A549 (cell line): ENCODE measurements at regions not wholly inside any gene's neighbourhood (a gene's known extent, or its start where the extent isn't known, plus 50 kb on each side); places are given as distances from the start of the nearest gene placed in this dataset.
A peak's percentile ranks its signal among the peaks of the same experiment; 100 is the strongest.

Experiments
- ATAC-seq, 2 experiments: fragments of 200-7000 bp in 1 of 2; fragments of >200 bp in 1 of 2; cut with Nextera tagmentation in 1 of 2; cut with Tn5 transposase in 1 of 2; 3 replicates each; pipeline versions ENCODE4 v1.8.0 to v1.9.1; 2018 to 2020; ENCODE audit warnings: mild to moderate bottlenecking in 1 of 2, moderate library complexity in 1 of 2
- CTCF ChIA-PET: fragments of 300-600 bp; sonication (Branson Sonifier 250); formaldehyde crosslinking; extraction: SDS; loops from one replicate; lab custom pipeline; 2021; ENCODE audit warnings: antibody characterized with exemption, inconsistent platforms; lab: Yijun Ruan, JAX
- POLR2A ChIA-PET: fragments of 350-600 bp; formaldehyde crosslinking; extraction: SDS; loops from one replicate; lab custom pipeline; 2021; ENCODE audit warnings: antibody characterized with exemption, inconsistent platforms; lab: Yijun Ruan, JAX
- DNase-seq, 2 experiments: peaks; one replicate each; pipeline versions ENCODE4 v3.0.0 to v3.0.0-alpha.2; 2011 to 2016; ENCODE audit warnings: low read depth in 1 of 2, low spot score in 1 of 2
- FAIRE-seq: peaks from 2 replicates; lab custom pipeline; 2011; peaks lifted over from hg19 to GRCh38; lab: Jason Lieb, UNC
- H3K27ac ChIP-seq, 2 experiments: fragments of >200 bp; sonication (Bioruptor Twin); formaldehyde crosslinking; 3 replicates each; pipeline ENCODE4 v1.5.1; 2016 to 2017
- H3K4me1 ChIP-seq: fragments of >200 bp; sonication (Bioruptor Twin); formaldehyde crosslinking; 3 replicates; pipeline ENCODE4 v1.6.1; 2016
- H3K4me2 ChIP-seq: fragments of >200 bp; sonication (Bioruptor Twin); formaldehyde crosslinking; 3 replicates; pipeline ENCODE4 v1.6.1; 2016
- H3K4me3 ChIP-seq: fragments of >200 bp; sonication (Bioruptor Twin); formaldehyde crosslinking; 3 replicates; pipeline ENCODE4 v1.5.1; 2016
- H3K9me3 ChIP-seq: fragments of >200 bp; sonication (Bioruptor Twin); formaldehyde crosslinking; 3 replicates; pipeline ENCODE4 v1.6.1; 2016
- ATOH8 ChIP-seq: fragments of 250-450 bp; sonication (Bioruptor Pico); IDR thresholded peaks from 2 replicates; pipeline ENCODE4 v1.5.0; 2020; ENCODE audit warnings: low read depth, mild to moderate bottlenecking, moderate library complexity
- BCL3 ChIP-seq: fragments of >200 bp; sonication (Bioruptor Twin); formaldehyde crosslinking; IDR thresholded peaks from 3 replicates; pipeline ENCODE4 v1.6.1; 2016
- BHLHE40 ChIP-seq: IDR thresholded peaks from 2 replicates; pipeline ENCODE4 v1.6.1; 2012; ENCODE audit warnings: low read depth, low read length, inconsistent platforms
- CBX2 ChIP-seq: fragments of 200-600 bp; sonication (generic); IDR thresholded peaks from 2 replicates; pipeline ENCODE4 v1.6.1; 2016; ENCODE audit warnings: low read depth, mild to moderate bottlenecking, borderline replicate concordance
- CBX8 ChIP-seq: fragments of 200-600 bp; sonication (generic); IDR thresholded peaks from 2 replicates; pipeline ENCODE4 v1.6.1; 2016
- ELK1 ChIP-seq: fragments of 150-350 bp; IDR thresholded peaks from 2 replicates; pipeline ENCODE4 v1.6.1; 2014; ENCODE audit warnings: low read depth, mild to moderate bottlenecking, low read length
- ESRRA ChIP-seq: fragments of 150-350 bp; IDR thresholded peaks from 2 replicates; pipeline ENCODE4 v1.6.1; 2014; ENCODE audit warnings: mild to moderate bottlenecking, low read length, borderline replicate concordance
- FOSL2 ChIP-seq, 2 experiments: fragments of 450-650 bp in 1 of 2; fragments of >200 bp in 1 of 2; sonication (Bioruptor Twin) in 1 of 2; formaldehyde crosslinking; IDR thresholded peaks; 2 replicates each; pipeline versions ENCODE4 v1.5.0 to v1.6.1; 2016 to 2020; ENCODE audit warnings: mild to moderate bottlenecking in 1 of 2, moderate library complexity in 1 of 2
- FOXS1 ChIP-seq: fragments of 250-450 bp; sonication (Bioruptor Pico); IDR thresholded peaks from 2 replicates; pipeline ENCODE4 v1.5.0; 2020; ENCODE audit warnings: mild to moderate bottlenecking, moderate library complexity
- HOXB13 ChIP-seq: fragments of 250-450 bp; sonication (Bioruptor Pico); IDR thresholded peaks from 2 replicates; pipeline ENCODE4 v1.5.0; 2020; ENCODE audit warnings: low read depth, mild to moderate bottlenecking, moderate library complexity
- MAFK ChIP-seq: fragments of 450-650 bp; IDR thresholded peaks from 2 replicates; pipeline ENCODE4 v1.6.1; 2014; ENCODE audit not compliant: partially characterized antibody
- MAX ChIP-seq: IDR thresholded peaks from 2 replicates; pipeline ENCODE4 v1.6.1; 2012
- NPAS2 ChIP-seq: fragments of 250-450 bp; sonication (Bioruptor Pico); IDR thresholded peaks from 2 replicates; pipeline ENCODE4 v1.8.0; 2022; ENCODE audit warnings: mild to moderate bottlenecking, moderate library complexity, borderline replicate concordance
- PBX3 ChIP-seq: IDR thresholded peaks from 2 replicates; pipeline ENCODE4 v1.6.1; 2012
- PHF8 ChIP-seq: fragments of 200-600 bp; sonication (generic); IDR thresholded peaks from 2 replicates; pipeline ENCODE4 v1.6.1; 2016; ENCODE audit warnings: low read depth, mild to moderate bottlenecking, antibody characterized with exemption, moderate library complexity, borderline replicate concordance
- REST ChIP-seq: fragments of 200-600 bp; sonication (generic); IDR thresholded peaks from 2 replicates; pipeline ENCODE4 v1.6.1; 2016; ENCODE audit warnings: antibody characterized with exemption, mild to moderate bottlenecking, moderate library complexity
- RNF2 ChIP-seq: fragments of 200-600 bp; sonication (generic); IDR thresholded peaks from 2 replicates; pipeline ENCODE4 v1.6.1; 2016; ENCODE audit warnings: low read depth, mild to moderate bottlenecking, antibody characterized with exemption, moderate library complexity, borderline replicate concordance
- SMC3 ChIP-seq: fragments of >200 bp; sonication (Bioruptor Twin); formaldehyde crosslinking; IDR thresholded peaks from 3 replicates; pipeline ENCODE4 v1.6.1; 2018; ENCODE audit warnings: inconsistent platforms
- TP53 ChIP-seq: fragments of 250-450 bp; sonication (Bioruptor Pico); IDR thresholded peaks from 2 replicates; pipeline ENCODE4 v1.5.0; 2021; ENCODE audit warnings: mild to moderate bottlenecking, moderate library complexity
- USF2 ChIP-seq: fragments of 450-650 bp; IDR thresholded peaks from 2 replicates; pipeline ENCODE4 v1.6.1; 2014; ENCODE audit warnings: antibody characterized with exemption
- ZC3H11A ChIP-seq: fragments of 450-650 bp; IDR thresholded peaks from 2 replicates; pipeline ENCODE4 v1.6.1; 2014; ENCODE audit warnings: antibody characterized with exemption, mild to moderate bottlenecking
- ZNF302 ChIP-seq: fragments of 250-450 bp; sonication (Bioruptor Pico); IDR thresholded peaks from 2 replicates; pipeline ENCODE4 v1.9.0; 2021; ENCODE audit warnings: inconsistent platforms, mild to moderate bottlenecking, moderate library complexity
- WGBS: methylation state at CpG from one replicate; pipeline ENCODE4 v1.1.6; 2017; ENCODE audit errors: missing lambda C conversion rate; 5-methylcytosine and 5-hydroxymethylcytosine counted together

- TF ChIP-seq CBX8 (no peak), FOXS1 (no peak), NPAS2 (CRISPR knock-in tag) (no peak), PHF8 (no peak), USF2 (no peak), REST (no peak), HOXB13 (0 out of 2 replicates have a peak, but pooled peaks have one; percentile 14), ZC3H11A (no peak), ELK1 (no peak), CBX2 (no peak), BHLHE40 (no peak), TP53 (CRISPR knock-in tag) (no peak)
Measured at GRCh38 chr10:21349912-21350286, 175.6 kb downstream of the SKIDA1 start (continued).

DNA sequence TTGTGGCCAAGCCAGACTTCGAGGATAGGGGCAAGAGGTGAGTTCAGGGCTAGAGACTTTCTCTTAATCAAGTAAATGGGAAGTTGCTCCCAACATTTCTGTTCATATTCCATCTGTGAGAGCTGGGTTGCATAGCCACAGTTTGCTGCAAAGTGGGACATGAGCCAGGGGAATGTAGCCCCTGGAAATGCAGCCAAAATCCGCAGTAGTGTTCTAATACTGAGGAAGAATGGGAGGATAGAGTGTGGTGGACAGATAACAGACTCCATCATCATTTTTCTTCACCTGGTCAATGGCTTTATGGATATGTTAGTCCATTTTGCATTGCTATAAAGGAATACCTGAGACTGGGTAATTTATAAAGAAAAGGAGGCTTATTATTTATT is 177.7 kb downstream of the SKIDA1 start:
- no peak for TF ChIP-seq PBX3
- TF ChIP-seq RNF2: no peak
- TF ChIP-seq FOSL2 (IDR thresholded peaks at IDR 0.05): no peak
- TF ChIP-seq FOSL2 (CRISPR knock-in tag; IDR thresholded peaks at IDR 0.05): no peak
- TF ChIP-seq BCL3: no peak
- TF ChIP-seq MAFK: no peak
- TF ChIP-seq BHLHE40: no peak
- no peak for TF ChIP-seq REST
- TF ChIP-seq SMC3: no peak
- no peak for TF ChIP-seq MAX
- TF ChIP-seq PHF8: no peak
- TF ChIP-seq ESRRA: no peak
- TF ChIP-seq ZNF302 (CRISPR knock-in tag): no peak
- TF ChIP-seq ATOH8: no peak
- H3K4me1 ChIP-seq: peaks cover 27% of the 10 kb centered on the region
- FAIRE-seq (no peak), DNase-seq (no peak), ATAC-seq (no peak)
- no peak overlapping the region for H3K4me2 ChIP-seq
- peak overlapping the region in 1 of 2 experiments; percentile 84; a peak in 3 of 6 replicates for H3K27ac ChIP-seq
- POLR2A ChIA-PET: interaction anchor here (1.0 kb wide), 1 partner anchor 12 kb away, joined by 3 read pairs; no protein-coding TSS in a partner anchor
- no peak overlapping the region for H3K4me3 ChIP-seq
- peaks cover 3% of the 10 kb centered on the region; the same call in 1 of the 3 replicates for H3K9me3 ChIP-seq
- 88% methylated on average over 2 of the region's 2 CpGs for WGBS
- CTCF ChIA-PET: interaction anchor here (1.0 kb wide), 1 partner anchor 9 kb away, joined by 3 read pairs; no protein-coding TSS in a partner anchor
